ENCODE measurements at regions not wholly inside any gene's neighbourhood (a gene's known extent, or its start where the extent isn't known, plus 50 kb on each side); places are given as distances from the start of the nearest gene placed in this dataset.

DNA sequence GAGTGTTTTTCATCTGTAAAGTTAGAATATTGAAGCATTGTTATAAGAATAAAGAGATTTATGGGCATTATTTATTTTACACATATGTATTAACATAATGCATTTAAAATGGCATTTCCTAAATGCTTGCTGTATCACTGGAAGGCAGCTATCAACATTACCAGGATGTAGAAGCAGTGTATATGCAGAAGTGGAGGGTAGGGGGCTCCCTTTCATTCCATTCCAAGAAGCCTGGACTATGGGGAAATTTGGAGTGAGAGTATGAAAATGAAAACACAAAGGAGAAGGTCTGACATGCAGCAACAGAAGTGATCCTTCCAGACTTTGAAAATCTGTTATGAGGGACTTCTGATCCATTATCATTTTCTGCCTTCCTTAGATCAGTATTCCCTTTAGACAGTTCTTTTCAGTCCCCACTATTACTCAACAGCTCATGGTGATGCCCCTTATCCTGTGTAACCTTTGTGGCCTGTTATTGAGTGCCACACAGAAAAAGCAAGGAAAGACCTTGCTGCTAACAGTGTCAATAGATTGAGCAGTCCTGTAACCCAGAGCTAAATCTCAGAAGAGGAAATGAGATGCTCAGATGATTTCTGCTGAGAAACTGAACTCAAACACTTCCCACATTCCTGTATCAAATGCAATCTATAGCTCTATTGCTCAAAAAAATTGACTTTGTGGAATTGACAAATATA, 216.6 kb downstream of the HNMT start:
- ATAC-seq, result no peak

DNA sequence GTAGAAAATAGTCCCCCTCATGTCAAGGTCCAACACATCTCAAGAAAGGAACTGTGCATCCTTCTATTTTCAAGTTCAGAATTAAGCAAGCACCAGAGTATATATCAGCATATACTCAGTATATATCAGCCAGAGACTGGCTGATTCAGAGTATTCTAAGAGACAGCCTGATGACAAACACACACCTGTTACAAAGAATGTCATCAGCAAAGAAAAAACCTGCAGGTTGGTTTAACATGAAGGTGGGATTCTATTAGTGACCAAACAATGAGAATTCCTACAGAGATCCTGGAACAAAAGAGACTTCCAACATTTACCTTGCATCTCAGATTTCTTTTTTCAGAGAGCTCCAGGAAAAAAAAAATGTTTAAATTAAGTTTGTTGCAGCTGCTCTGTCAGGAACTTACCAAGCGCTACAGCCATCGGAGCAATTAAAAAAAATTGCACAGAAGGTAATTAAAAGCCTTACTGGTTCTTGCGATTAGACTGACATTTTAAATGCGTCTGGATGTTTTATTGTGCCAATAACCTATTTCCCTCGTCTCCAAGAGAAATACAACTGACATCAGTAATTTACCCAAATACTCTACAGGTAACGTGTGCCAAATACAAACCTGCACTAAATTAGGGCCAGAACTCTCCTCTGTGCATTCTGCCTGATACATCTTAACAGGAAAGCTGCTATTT, 218.1 kb downstream of the HNMT start:
- no peak for ATAC-seq

DNA sequence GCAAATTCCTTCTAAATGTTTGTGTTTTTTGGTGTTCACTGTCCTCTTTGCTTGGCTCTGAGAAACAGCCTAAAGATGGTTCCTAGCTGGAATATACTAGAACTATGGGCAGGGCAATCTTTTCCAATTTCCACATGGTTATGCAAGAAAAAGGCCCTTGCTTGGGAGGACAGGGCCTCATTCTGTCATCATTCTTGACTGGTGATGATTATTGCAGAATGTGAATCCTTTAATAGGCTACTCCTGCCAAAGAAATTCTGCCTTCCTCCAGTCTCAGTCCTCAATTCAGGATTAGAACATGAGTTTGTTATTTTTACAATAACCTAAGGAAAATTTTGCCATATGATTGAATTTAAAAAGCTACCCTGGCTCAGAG, 218.7 kb downstream of the HNMT start:
- no peak for ATAC-seq

DNA sequence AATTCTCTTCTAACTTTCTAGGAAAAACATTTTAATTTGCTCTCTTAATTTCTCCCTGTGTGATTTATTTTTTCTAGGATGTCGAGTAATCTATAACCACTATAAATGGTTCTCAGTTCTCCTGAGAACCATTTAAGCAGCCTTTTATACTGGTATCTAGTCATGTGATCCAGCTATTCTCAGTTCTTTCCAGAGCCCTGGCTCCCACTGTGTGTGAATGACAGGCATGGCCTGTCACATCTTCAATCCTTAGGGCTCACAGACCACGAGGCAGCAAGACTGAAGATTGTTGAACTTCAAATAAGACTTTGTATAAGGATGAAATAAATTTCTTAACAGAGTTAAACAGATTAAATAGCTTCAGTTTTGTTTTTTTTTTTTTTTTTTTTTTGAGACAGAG, 219.4 kb downstream of the HNMT start:
- no peak for ATAC-seq

DNA sequence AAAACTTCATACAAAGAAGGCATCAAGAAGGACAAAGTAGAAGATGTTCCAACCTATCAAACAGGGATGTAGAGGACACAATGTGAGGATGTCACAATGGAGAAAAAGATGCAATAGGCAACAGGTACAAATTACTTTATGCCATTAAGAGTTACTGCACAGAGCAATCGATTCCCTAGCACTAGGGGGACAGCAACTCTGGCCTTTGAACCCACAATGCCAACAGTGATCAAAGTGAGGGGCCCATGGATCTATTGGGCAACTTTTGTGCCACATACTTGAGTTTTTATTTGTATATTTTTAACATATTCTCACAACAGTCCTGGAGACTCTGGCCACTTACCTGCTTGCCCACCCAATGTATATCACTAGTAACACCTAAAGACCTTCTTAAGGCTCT, 220.2 kb downstream of the HNMT start:
- ATAC-seq, result no peak

DNA sequence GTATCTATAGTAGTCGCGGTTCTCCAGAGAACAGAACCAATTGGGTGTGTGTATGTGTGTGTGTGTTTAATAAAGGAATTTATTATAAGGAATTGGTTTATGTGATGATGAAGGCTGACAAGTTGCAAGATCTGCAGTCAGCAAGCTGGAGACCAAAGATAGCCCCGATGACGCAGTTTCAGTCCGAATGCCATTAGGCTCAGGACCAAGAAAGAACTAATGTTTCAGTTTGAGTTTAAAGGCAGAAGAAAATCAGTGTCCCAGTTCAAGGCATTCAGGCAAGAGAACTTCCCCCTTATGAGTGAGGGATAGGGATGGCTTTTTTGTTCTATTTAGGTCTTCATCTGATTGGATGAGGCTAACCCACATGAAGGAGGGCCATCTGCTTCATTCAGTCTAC, 221.6 kb downstream of the HNMT start:
- no peak for ATAC-seq

DNA sequence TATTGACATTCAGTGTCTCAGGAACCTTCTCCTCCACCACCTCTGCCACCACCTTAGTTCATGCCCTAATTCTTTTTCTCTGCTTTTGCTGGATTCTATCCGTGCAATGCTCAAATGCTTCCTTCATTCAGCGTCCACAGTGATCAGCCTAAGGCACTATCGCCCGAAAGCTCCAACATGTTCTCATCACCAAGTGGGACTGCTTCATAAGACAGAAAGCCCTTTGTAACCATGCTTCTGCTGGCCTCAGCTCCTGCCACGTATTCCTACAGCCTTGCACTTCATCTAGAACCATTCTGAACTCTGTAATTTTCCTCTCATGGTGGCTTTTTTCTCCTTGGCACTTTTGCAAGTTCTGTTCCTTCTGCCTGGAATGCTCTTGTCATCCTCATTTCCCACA, 222.9 kb downstream of the HNMT start:
- ATAC-seq, result no peak

DNA sequence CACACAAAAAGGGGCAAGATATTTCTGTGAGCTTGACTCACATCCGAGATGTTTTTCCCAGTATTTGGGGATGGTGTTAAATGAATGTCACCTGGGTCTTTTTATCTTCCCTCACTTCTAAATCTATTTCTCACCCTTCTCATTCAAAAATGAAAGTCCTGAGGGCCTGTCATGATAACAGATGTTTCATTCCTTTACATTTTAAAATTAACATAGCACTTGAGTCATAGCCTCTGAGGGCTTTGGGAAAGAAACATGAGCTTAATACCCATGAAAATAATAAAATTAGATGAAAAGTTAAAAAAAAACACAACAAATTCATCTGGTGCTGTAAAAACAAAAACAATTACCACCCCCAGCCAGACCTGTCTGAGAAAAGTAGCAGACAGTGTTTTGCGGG, 226.7 kb downstream of the HNMT start:
- no peak for ATAC-seq

DNA sequence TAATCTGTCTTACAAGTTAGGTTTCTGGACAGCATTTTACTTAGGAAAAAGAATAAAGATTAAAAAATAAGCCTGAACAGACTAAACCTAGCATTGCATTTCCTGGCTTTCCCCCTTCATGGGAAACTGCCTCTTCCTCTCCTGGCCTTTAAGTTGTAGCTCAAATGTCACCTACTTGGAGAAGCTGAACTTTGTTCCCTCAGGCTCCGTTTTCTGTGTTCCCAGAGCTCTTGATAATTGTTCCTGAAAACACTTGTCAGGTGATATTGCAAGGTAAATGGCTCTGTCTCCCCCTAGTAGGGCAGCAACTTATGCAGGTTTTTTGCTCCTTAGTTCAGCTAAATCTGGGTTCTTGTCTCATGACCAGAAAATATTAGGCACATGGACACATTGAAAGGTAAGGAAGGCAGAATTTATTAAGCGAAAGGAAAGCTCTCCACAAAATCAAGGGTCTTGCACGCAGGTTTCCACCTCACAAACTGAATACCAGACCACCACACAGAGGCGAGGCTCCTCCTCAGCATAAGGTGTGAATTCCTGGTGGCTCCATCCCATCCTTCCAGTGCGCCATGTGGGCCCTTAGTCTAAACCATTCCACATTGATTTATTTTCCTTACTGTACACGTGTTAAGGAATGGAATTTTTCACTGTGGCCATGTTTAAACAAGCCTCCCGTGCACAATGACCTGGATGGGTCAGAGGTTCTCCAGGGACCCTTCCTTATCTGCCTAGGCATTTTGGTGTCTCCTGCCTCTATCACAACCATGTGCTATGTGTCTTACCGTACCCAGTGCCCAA, 229.3 kb downstream of the HNMT start:
- no peak for ATAC-seq

DNA sequence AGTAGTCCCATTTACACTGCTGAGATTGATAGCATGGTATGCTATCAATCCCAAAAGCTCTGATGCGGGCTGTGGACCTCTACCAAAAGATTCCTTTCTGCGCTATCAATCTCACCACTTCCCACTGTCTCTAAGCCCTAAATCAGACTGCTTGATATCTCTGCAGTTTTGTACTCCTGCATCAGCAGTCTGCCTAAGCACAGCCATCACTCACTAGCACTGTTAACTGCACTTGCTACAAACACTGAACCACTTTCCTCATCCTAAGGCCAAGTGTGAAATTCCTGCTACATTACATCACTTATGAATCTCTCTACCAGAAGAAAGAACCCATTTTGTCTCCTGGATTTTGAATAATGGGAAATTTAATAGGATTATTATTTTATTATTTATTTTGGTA, 237.0 kb downstream of the HNMT start:
- ATAC-seq, result no peak

DNA sequence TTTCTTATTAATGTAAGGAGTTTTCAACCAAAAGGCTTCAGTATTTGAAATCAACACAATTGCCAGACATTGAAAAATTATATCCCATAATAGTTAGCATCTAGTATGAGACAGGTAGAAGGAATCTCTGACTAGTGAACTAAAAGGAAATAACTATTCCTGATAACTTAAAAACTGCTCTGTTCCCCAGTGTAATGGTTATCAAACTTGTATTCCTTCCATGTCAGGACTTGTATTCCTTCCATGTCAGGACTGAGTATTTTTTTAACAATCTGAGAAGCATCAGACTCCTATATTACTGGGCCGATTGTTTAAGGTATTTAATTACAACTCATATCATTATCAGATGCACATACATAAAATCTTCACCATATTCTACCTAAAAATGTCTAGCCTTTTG, 238.5 kb downstream of the HNMT start:
- ATAC-seq, result no peak

DNA sequence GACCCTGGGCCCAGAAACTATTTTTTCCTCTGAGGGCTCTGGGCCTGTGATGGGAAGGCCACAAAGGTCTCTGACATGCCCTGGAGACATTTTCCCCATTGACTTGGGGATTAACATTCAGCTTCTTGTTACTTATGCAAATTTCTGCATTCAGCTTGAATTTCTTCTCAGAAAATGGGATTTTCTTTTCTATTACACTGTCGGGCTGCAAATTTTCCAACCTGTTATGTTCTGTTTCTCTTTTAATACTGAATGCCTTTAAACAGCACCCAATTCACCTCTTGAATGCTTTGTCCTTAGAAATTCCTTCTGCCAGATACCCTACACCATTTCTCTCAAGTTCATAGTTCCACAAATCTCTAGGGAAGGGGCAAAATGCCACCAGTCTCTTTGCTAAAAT, 241.0 kb downstream of the HNMT start:
- ATAC-seq, result no peak

DNA sequence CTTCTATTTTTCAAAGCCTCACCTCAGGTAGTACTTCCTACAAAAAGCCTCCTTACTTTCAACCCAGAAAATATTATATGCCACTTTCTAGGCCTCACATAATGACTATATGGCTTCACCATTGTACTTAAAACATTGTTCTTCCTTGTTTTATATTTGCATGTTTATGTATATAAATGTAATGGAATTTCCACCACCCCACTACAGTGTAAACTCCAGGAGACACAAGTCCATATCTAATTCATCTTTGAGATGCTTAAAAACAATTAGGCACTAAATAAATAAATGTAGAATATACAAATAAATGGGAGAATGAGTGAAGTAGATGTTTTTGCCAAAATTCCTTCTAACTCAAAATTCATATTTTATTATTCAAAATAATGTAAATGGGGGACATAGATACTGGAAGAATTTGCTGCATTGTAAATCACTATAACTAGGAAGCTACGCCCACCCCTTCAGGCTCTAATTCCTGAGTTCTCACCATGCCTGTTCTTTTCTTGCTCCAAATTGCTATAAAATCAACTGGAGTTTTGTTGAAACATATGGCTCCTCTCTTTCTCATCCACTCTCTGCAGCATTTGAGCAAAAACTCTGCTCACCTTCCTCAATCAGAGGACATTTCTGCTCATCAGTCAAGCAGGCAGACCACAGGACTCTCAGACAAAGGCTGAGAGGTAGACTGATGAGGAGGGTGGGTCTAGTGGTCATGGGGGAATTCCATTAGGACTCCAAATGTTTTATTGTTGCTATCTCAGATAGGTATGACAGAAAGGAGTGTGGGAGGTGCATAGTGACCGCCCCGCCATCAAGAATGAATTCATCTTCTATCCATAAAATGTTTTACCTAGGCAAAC, 243.0 kb downstream of the HNMT start:
- no peak for ATAC-seq

DNA sequence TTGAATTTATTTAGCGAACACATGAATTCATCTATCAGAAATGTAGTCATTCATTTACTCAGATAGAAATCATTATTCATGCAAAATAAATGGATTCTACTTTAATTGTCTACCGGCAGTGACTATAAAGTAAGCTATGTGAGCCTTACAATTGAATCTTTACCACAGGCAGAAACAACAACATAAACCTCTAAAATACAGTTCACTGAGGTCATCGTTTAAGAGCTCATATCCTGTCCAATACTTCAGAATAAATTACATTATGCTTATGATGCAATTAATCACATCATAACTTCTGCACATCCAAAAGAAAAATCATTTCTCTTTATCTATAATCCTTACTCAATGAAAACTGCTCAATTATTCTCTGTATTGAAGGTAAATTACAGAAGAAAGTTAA, 244.7 kb downstream of the HNMT start:
- ATAC-seq, result no peak

DNA sequence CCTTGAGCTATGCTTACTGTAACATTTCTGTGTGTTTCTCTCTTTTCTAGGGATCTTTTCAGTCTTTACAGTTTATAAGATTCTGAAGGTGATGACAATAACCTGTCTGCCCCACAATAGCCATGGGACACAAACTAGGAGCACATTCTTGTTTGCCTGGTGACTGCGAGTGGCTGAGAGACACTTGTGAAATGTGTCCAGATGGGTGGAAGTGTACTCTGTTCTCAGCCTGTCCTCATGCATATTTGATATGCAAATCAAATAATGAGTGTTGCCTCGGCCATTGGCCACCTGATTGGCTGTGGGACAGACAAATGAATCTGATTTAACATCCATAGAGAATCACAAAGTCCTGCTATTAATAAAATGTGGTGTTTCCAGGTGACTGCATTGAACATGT, 246.2 kb downstream of the HNMT start:
- no peak for ATAC-seq

DNA sequence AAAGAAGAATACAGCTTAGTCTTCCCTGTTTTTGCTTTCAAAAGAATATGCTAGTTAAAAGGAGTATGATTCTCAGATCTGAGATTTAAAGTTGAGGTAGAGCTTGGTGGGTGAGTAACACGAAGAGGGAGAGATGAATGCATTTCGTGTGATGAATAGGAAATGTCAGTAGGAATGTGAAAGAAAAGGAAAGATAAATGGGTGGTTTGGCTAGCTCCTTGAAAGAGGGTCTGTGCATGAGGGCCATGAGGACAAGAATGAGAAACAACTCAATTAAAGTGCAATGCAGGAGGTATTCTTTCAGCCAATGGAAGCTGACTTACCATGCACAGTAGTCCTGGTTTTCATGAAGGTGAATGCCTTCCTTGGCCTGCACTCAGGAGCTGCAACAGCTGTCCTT, 248.2 kb downstream of the HNMT start:
- no peak for ATAC-seq

DNA sequence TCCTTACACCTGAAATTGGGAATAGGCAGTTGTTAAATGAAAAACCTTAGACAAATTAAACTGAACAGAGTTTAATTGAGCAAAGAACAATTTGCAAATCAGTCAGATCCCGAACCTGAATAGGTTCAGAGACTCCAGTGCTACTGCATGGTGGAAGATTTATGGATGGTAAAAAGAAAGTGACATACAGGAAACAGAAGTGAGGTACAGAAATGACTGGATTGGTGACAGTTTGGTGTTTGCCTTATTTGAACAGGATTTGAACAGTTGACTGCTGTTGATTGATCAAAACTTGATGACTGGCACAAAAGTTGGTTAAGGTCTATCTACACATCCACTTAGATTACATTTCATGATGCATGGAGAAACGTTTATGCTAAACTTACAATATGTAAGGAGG, 248.8 kb downstream of the HNMT start:
- no peak for ATAC-seq

DNA sequence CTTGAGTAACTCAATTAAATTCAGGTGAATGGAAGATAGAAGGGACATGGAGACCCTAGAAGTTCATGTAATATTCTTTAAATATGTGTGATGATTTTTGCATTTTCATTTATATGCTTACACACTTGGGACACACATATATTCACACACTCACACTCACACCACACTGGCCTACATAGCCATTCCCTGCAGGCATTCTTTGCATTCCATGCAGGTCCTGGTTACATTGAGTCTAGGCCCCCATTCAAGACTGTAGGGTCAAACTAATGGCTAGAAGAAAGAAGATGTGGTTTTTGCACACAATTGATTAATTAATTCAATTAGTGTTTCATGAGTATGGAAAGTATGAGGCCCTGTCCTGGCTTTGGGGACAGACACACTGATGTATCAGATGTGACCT, 249.4 kb downstream of the HNMT start:
- no peak for ATAC-seq

DNA sequence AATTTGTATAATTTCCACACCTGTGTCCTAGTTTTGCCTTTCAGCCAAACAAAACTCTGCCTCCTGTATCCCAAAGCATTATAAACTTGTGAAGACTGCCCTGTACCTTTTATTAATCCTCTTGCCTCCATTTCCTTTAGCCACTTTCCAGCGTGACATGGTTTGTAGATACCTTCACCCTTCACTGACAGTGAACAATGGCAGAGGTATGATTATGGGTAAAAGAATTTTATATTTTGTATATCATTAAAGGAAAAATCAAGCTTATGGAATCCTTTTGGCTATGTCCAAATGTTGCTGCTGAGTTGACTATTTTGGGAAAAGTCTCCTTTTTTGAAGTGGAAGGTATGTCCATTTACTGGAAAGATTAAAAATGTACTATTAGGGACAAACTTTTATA, 251.7 kb downstream of the HNMT start:
- no peak for ATAC-seq

DNA sequence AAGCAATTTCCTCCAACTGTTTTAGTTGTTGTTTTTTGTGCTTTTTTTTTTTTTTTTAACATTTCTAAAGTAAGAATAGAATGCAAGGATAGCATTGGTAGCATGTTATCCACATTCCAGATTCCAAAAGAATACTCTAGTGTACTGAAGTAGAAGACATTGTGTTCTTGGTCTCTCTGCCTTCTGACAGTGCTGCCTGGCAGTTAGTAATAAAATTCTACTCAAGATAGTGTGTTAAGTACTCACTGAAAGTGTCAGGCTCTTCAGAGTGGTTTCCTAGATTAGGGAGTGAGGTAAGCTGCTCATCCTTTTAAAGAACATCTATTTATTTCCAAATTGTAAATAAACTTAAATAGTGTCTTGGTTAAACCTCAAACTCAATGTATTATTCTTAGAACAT, 253.7 kb downstream of the HNMT start:
- no peak for ATAC-seq

DNA sequence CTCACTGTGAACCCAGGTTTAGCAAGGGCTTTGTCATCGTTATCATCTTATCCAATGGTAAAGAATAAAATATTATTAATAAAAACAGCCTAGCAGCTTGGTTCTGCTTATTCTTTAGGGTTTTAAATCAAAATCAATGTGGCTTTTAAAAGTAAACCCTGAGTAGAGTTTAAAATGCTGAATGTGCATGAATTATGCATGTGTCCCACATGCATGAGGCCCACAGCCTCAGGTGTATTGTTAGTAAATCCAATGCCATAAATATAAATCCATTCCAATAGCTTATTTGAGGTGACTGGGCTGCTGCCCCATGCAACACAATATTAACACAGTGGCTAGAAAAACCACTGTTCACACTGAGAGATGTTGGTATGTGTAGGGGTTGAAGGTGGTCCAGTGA, 254.1 kb downstream of the HNMT start:
- ATAC-seq, result no peak

DNA sequence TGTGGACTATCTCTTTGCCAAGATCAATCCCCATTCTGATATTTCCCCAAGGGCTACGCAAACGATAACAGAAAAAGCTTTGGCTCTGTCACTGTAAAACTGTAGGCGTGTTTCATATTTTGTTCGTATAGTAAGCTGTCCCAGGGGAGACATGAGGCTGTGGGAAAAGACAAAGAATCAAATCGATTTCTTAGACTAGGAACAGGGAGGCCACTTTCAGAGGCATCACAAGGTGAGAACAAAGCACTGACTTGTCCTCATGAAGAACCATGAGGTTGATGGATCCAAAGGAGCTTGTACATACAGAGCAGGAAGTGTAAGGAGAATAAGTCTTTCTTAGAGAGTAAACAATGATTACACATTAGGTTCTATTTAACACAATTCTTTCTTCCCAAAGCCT, 255.7 kb downstream of the HNMT start:
- ATAC-seq, result no peak

DNA sequence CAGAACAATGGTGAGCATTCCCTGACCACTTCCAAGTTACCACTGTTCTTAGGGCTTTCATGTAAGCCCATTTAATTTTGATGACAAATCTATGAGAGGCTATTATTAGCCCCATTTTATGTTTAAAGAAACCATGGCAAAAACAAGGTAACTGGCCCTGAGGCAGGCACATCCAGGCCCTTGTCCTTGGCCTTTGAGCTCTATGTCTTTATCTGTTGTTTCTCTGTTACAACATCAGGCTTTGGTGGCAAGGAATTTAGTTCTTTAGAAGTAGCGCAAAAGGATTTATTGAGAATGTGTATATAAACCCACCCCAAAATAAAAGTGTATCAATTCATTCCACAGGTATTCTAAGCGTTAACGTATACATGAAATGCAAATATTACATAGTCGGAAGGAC, 257.1 kb downstream of the HNMT start:
- no peak for ATAC-seq
